DMS79 (cell line): ENCODE measurements at regions not wholly inside any gene's neighbourhood (a gene's known extent, or its start where the extent isn't known, plus 50 kb on each side); places are given as distances from the start of the nearest gene placed in this dataset.

Experiments
- DNase-seq: peaks from one replicate; lab custom pipeline; 2025; lab: John Stamatoyannopoulos, UW

GRCh38 chr14:76551906-76552305 lies 176.0 kb downstream of the ESRRB start:
- no peak for DNase-seq

DNA sequence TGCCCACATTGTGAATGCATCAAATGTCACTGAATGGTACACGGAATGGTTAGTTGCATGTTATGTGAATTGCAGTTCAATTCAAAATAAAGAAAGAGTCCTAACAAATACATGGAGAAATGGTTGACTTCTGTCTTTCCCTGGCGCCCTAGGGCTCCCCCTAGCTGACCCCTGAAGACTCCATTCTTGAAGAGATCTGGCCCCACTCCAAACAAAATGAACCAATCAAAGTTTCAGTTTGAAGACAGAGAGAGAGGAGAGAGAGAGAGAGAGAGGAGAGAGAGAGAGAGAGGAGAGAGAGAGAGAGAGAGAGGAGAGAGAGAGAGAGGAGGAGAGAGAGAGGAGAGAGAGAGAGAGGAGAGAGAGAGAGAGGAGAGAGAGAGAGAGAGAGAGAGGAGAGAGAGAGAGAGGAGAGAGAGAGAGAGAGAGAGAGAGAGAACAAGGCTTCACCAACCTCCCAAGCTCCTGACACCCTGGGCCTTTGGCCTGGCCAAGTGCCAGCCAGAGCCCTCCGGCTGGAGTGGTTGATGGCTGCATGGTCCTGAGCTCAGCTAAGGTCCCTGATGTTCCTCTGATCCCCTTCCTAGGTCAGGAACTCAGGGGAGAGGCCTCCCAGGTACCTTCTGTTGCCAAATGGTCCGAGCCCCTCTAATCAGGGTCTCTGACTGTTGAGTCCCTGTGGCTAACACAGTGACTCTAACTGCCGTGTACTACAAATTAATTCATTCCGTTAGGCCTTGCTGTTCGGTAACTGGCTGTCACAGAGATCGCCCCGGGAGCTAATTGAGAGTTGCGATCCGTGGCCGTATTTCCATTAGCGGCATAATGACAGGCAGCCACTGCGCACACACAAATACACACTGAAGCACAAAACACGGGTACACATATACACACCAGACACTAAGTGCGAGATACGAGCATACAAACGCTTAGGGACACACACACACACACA lies 188.8 kb downstream of the ESRRB start:
- no peak for DNase-seq

GRCh38 chr14:76566439-76566838 lies 190.5 kb downstream of the ESRRB start:
- DNase-seq: no peak

DNA sequence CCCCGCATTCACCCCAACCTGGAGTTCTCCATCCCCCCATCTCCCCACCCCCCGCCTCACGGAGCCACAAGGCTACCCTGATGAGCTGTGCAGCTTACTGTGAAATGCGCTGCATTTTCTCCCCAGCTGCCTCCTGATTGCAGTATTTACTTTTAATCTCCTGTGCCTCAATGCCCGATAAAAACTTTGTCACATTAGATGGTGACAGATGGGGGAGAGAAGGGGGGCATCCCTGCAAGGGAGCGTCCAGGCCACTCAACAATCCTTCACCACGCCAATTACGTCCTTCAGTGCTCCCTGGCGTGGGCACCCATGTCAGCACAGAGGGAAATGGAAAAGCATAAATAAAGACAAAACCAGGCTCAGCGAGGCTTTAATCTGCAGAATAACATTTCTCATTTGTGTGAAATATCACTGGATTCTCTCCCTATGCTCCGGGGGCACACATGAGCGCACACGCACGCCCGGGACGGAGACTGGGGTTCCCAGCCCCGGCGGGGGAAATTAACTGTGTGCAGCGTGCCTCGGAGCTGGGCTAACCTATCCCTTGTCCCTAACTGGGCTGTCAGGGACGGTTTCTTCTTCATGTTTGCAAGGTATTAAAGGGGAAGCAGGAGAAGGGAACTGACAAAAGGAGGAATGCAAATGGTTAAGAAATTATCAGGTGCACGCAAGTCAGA lies 186.7 kb upstream of the VASH1 start:
- DNase-seq: no peak

DNA sequence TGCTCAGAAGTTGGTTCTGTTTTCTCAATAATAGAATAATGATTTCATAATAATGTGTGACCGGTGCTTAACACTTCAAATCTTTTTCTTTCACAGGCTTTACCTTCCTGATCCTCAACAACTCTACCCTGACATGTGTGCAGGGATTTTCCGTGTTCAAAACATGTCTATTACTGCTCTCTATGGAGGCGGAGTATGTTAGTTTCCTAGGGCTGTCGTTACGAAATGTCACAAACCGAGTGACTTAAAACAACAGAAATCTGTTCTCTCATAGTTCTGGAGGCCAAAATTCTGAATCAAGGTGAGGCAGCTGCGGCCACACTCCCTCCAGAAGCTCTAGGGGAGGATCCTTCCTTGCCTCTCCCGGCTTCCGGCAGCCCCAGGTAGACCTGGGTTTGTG lies 186.2 kb upstream of the VASH1 start:
- DNase-seq: no peak

DNA sequence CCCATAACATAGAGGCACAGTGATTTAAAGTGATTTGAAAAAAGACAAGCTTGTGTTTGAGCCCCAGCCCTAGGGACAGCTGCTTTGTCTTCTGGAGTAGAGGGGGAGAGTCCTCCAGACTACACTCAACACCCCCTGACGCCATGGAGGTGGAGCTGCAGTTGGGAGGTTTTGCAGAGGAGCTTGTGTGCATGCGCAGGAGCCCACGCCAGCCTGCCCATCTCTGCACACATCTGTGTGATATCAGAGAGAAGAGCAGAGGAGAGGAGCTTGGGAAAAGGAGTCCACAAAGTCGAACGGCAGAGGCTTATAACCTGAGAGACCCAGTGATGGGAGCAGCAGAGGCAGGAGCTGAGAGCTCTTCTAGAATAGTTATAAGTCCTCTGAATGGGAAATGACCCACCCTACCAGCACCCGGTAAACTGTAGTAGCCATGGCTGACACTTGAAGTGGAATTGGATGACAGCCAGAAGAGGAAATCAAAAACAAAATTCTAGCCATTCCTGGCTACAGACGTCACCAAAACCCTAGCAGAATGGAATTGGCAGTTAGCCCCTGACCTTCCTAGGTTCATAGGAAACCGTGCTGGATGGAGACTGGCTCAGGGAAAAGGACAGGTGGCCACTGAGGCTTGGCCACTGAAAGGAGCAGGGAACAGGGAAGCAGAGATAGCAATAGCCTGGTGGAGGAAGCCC lies 185.1 kb upstream of the VASH1 start:
- DNase-seq: peak; percentile 53

DNA sequence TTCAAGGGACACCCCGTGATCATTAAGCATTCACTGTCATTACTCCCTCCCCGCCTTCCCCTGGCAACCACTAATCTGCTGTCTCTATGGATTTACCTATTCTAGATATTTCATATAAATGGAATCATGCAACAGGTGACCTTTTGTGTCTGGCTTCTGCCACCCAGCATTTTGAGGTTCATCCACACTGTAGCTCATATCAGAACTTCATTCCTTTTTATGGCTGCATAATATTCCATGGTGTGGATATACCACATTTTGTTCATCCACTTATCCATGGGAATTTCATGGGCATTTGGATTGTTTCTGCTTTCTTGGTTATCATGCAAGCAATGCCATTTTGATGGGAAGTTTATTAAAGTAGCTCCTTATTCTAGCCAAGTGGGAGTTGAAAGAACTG lies 184.2 kb upstream of the VASH1 start:
- DNase-seq: no peak

- DNase-seq: no peak
Measured at GRCh38 chr14:76577837-76578236, 183.4 kb upstream of the VASH1 start.

DNA sequence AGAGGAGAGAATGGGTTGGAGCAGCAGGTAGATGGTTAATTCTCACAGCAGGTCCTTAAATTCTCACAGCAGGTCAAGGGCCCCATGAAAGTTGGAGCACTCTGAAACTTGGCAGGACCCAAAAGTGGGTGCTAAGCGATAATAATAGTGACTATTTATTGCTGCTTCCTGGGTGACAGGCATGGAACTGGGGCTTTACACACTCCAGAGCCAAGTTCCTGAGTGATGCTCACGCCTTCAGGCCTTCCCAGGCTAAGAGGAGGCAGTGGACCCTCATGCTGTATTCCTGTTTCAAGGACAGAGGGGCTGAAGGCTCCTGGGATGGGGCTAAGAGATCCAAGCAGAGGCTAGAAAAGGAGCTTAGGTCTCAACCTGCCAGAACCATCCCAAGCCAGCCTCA lies 180.9 kb upstream of the VASH1 start:
- DNase-seq: no peak

- DNase-seq: no peak
Measured at GRCh38 chr14:76580967-76581366, 180.3 kb upstream of the VASH1 start.

GRCh38 chr14:76581592-76581991 lies 179.7 kb upstream of the VASH1 start:
- DNase-seq: no peak

GRCh38 chr14:76582447-76582846 lies 178.8 kb upstream of the VASH1 start:
- DNase-seq: no peak

- DNase-seq: no peak
Measured at GRCh38 chr14:76583174-76583573, 178.1 kb upstream of the VASH1 start.

DNA sequence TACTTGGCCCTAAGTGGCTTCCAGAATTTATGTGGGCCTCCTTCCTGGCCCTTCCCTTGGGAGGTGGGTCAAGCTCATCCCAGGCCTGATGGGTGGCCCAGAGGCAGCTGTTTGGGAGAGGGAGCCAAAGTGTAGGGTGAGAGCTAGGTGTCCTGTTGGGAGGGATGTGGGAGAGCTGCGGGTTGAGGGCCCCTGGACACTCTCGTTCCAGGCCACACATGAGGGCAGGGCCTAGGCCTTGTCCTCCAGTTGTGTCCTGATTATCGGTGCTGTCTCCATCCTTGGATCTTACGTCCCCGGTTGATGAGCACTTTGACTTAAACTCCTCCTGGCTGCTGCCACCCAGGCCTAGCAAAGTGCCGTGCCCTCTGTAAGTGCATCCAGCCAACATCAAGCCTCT lies 177.5 kb upstream of the VASH1 start:
- no peak for DNase-seq

GRCh38 chr14:76584271-76584702 lies 177.0 kb upstream of the VASH1 start:
- no peak for DNase-seq

- DNase-seq: no peak
Measured at GRCh38 chr14:76585616-76586015, 175.7 kb upstream of the VASH1 start.

DNA sequence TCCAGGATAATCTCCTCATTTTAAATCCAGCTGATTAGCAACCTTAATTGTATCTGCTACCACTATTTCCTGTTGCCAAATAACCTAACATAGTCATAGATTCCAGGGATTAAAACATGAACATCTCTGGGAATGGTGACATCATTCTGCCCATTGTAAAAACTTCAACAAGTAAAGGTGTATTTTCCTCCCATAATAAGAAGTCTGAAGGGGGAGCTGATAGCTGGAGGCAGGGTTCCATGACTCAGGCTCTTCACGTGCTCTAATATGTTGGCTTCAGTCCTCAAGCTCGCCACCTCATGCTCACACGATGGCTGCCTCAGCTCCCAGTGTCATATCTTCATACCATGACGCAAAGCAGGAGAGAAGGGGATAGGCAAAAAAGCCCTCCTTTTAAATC lies 172.0 kb upstream of the VASH1 start:
- DNase-seq: no peak

- DNase-seq: no peak
Measured at GRCh38 chr14:76591266-76591665, 170.0 kb upstream of the VASH1 start.

DNA sequence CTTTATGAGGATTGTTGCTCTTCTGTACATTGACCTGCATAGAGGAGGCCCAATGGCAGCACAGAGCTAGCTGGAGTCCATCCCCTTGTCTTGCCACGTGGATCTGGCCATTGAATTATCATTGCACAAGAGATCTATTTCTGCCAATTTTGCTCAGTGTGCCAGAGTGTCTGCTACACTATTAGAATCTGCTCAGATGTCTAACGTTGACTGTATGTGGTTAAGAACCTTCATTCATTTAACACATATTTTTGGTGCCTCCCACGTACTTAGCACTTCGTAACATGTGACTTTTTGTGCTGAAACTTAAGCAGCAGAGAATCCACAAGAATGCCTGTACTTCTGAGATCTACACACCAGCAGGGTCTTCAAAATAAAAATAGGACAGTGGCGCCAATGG lies 166.0 kb upstream of the VASH1 start:
- no peak for DNase-seq

DNA sequence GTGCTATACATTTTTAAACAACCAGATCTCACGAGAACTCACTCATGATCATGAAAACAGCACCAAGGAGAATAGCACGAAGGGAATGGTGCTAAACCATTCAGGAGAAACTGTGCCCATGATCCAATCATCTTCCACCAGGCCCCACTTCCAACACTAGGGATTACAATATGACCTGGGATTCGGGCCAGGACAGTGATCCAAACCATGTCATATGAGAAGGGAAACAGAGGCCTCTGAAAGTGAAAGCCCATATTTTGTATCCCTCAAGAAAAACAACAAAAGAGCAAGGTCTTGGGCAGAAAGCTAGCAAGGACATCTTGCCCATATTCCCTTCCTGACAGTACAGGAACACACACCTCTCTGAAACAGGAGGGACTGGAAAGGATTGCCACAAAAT lies 163.9 kb upstream of the VASH1 start:
- no peak for DNase-seq

- DNase-seq: no peak
Measured at GRCh38 chr14:76599141-76599540, 162.1 kb upstream of the VASH1 start.

DNA sequence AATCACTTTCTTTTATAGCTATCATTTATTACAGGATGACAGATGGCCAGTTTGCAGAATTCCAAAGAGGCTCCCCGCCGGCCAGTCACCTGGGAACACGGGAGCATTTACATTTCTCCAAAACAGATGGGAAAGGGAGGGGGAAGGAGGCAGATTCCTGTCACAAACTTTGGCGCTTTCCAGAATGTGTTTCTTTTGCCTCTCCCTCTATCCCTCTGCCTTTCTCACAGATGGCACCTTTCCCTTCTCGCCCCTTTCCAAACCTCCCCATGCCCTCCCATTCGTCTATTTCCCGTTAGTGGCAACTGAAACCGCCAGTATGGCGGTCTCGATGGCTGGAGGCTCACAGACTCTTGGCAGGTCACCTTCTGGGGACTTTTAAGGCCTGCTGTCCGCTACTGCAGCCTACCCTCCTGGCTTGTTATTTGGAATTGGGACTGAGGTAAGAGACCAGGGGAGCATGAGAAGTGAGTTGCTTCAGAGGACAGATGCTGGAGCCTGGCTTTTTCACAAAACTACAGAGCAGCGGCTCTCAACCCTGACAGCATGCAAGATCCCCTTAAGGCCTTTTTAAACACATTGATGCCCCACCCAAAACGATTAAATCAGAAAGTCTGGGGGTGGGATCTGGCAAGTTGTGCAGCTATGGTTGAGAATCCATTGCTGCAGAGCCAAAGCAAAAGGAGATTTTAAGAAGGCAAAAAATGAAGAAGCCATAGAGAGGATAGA lies 161.5 kb upstream of the VASH1 start:
- DNase-seq: no peak
